ENCODE measurements at regions not wholly inside any gene's neighbourhood (a gene's known extent, or its start where the extent isn't known, plus 50 kb on each side); places are given as distances from the start of the nearest gene placed in this dataset.
"Not testable (repeated sequence)": the region's sequence is repeated elsewhere in the genome, so short reads cannot be mapped to it uniquely, and the experiment has no call there.

DNA sequence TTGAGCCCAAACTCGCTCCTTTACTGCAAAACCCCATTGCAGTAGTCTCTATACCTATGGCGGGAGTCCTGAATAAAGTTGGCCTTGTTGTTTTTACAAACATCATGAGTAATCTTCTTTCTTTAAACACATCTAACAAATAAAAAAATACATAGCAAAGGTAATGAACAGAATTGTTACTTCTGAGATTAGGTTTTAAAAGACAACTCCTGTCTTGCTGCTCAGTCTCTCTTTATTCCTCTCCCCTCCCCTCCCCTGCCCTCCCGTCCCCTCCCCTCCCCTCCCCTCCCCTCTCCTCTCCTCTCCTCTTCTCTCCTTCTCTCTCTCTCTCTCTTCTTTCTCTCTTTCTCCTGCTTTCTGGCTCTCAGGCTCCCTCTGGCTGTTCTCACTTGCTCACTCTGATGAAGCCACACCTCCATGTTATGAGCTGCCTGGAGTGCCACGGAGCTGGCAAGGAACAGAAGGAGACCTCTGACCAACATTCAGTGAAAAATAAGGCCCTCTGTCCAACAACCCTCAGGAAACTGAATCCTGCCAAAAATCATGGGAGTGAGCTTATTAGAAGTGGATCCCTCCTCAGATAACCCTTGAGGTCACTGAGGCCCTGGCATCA, 300.7 kb upstream of the MIR17HG start:
- Mint-ChIP-seq H3K9me3 (peaks cover 9% of the 10 kb centered on the region), H3K4me1 (no peaks in the 10 kb centered on the region), H3K36me3 (no peaks in the 10 kb centered on the region), H3K4me3 (no peak overlapping the region), H3K27ac (no peak overlapping the region)
- DNase-seq (ENCODE audit: low spot score in 2 of 2) (no peak), ATAC-seq (no peak)

DNA sequence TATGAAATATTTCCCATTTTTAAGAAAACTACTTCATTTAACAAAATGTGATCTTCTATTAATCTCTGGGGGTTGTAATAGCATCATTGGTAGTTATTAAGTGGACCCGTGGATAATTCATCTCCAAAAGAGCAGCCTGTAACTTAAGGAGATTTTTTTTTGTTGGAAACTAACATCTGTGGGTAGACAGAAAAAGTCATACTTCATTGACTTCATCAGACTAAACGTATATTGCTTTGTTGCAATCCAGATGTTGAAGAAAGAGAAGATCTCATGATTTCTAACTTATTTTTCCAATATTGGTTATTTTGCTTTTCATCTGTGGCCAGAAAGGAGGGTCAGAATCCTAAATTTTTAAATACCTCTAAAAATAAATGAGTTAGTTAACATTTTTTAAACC, 296.5 kb upstream of the MIR17HG start:
- H3K4me3 Mint-ChIP-seq = no peak overlapping the region
- DNase-seq (ENCODE audit: low spot score in 2 of 2) = no peak
- H3K27ac Mint-ChIP-seq = no peak overlapping the region
- H3K4me1 Mint-ChIP-seq = no peaks in the 10 kb centered on the region
- H3K9me3 Mint-ChIP-seq = peaks cover 9% of the 10 kb centered on the region
- H3K36me3 Mint-ChIP-seq = no peaks in the 10 kb centered on the region
- ATAC-seq = no peak

DNA sequence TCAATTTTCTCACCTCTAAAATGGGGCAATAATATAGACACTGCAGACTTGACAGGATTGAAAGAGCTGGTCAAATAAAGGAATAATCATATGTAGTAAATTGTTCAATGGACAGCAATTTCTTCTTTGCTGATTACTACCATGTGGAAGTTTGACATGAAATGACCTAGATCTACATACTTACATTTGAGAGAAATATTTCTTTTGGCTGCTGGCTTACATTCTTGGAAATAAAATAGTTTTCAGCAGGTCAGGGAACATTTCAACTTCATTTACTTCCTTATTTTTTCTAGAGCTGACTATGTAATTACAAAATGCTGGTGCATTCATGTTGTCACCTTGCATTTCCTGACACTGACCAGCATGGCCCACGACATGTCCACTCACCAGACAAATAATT, 294.6 kb upstream of the MIR17HG start:
- Mint-ChIP-seq H3K4me3 (no peak overlapping the region), H3K36me3 (no peaks in the 10 kb centered on the region), H3K4me1 (no peaks in the 10 kb centered on the region), H3K9me3 (peaks cover 19% of the 10 kb centered on the region), H3K27ac (no peak overlapping the region)
- no peak for ATAC-seq
- DNase-seq (ENCODE audit: low spot score in 2 of 2) = no peak

DNA sequence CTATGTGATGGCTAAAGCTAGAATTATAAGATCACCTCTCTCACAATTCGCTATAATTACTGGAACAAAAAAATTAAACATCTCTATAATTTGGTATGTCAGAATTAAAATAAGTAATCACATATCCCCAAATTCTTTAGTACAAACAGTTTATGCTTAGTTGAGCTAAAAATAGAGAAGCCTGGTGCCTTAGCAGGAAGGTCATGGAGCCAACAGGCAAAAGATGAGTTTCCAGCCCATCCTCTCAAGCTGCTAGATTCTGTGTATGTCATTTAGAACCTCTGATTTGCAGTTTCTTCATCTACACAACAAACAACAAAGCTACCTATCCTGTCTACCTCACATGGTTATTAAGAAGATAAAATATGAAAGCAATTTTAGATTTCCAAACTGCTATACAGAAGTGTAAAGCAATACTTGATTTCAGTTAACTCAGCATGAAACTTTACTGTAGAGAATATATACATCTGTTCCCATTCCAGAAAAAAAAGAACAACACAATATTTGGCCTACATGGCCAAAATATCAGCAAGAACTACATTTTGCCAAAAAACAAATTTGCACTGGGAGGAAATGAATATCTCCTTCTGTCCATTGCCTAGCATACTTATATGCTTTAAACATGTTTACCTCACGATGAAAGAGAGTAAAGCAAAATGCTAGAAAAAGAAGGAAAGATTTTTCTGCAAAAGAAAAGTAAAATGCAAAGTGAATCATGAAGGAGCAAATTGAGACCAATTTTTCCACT, 294.0 kb upstream of the MIR17HG start:
- no peak for ATAC-seq
- Mint-ChIP-seq H3K4me3 (no peak overlapping the region), H3K36me3 (no peaks in the 10 kb centered on the region), H3K4me1 (no peaks in the 10 kb centered on the region), H3K9me3 (peaks cover 19% of the 10 kb centered on the region), H3K27ac (no peak overlapping the region)
- no peak for DNase-seq (ENCODE audit: low spot score in 2 of 2)

DNA sequence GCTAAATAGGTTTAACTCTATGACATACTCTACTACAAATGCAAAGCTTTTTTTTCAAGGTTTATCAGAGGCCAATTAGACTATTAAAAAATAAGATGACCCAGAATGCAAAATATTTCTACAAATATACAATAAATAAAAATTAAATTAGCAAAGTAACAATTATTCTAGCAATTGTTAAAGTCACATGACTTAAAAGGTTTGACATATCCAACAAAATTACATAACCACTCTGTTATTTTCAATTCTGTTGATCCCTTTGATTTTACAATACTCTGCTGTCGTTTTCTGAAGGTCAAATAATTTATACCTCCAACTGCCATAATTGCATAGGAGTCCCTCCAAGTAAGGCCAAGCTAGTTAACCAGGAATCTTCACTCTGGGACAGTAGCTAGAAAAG, 292.6 kb upstream of the MIR17HG start:
- ATAC-seq (no peak), DNase-seq (ENCODE audit: low spot score in 2 of 2) (no peak)
- H3K4me3 Mint-ChIP-seq = no peak overlapping the region
- H3K4me1 Mint-ChIP-seq = no peaks in the 10 kb centered on the region
- no peaks in the 10 kb centered on the region for H3K36me3 Mint-ChIP-seq
- H3K27ac Mint-ChIP-seq = no peak overlapping the region
- peaks cover 22% of the 10 kb centered on the region for H3K9me3 Mint-ChIP-seq

DNA sequence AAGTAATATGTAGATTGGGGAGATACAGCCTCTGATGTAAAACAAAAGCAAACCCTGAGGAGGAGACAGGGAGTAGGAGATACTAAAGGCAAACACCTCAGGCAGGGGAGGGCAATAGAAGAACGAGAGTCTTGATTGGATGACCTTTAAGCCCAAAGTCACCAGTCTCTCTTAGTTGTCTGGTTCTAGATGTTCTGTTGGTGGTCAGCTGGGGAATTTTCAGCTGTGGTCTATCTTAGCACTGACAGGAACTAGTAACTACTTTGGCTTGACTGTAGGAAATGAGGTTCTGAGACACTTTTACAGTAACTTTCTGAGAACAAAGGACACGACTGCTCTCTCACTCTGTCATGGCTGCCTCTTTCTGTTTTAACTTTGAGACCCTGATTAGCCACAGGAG, 290.7 kb upstream of the MIR17HG start:
- ATAC-seq = no peak
- H3K4me3 Mint-ChIP-seq = no peak overlapping the region
- H3K9me3 Mint-ChIP-seq = peaks cover 16% of the 10 kb centered on the region
- no peaks in the 10 kb centered on the region for H3K36me3 Mint-ChIP-seq
- H3K4me1 Mint-ChIP-seq = no peaks in the 10 kb centered on the region
- DNase-seq (ENCODE audit: low spot score in 2 of 2) = no peak
- H3K27ac Mint-ChIP-seq = no peak overlapping the region

DNA sequence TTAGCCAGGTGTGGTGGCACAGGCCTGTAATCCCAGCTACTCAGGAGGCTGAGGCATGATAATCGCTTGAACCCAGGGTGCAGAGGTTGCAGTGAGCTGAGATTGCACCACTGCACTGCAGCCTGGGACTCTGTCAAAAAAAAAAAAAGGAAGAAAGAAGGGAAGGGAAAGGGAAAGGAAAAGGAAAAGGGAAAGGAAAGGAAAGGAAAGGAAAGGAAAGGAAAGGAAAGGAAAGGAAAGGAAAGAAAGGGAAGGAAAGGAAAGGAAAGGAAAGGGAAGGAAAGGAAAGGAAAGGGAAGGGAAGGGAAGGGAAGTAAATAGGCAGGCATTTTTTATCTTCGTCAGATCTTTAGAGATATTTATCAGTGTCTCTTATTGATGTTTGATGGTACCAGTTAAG, 290.0 kb upstream of the MIR17HG start:
- H3K36me3 Mint-ChIP-seq; H3K4me1 Mint-ChIP-seq; H3K4me3 Mint-ChIP-seq; ATAC-seq; DNase-seq (ENCODE audit: low spot score in 2 of 2); H3K27ac Mint-ChIP-seq: not testable (repeated sequence)
- peaks cover 16% of the 10 kb centered on the region for H3K9me3 Mint-ChIP-seq

DNA sequence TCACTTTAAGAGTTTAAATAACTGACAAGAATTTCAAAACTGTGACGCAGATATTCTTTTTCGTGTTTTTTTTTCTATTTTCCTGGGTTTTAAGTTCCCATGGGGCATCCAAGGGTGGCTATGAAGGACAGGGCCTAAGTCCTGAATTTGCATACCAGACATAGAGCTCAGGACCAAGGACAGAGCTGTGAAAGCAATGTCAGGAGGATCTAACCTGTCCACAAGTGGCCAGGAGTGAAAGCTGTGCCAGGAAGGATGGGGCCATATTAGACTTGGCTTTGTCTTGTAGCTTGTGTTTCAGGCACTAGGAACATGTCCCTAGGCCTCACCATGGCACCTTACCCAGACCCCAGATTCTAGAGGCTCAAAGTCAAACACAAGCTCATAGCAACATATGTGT, 289.4 kb upstream of the MIR17HG start:
- no peaks in the 10 kb centered on the region for H3K36me3 Mint-ChIP-seq
- DNase-seq (ENCODE audit: low spot score in 2 of 2) = no peak
- H3K9me3 Mint-ChIP-seq = peaks cover 16% of the 10 kb centered on the region
- H3K27ac Mint-ChIP-seq = no peak overlapping the region
- no peak overlapping the region for H3K4me3 Mint-ChIP-seq
- ATAC-seq = no peak
- no peaks in the 10 kb centered on the region for H3K4me1 Mint-ChIP-seq

DNA sequence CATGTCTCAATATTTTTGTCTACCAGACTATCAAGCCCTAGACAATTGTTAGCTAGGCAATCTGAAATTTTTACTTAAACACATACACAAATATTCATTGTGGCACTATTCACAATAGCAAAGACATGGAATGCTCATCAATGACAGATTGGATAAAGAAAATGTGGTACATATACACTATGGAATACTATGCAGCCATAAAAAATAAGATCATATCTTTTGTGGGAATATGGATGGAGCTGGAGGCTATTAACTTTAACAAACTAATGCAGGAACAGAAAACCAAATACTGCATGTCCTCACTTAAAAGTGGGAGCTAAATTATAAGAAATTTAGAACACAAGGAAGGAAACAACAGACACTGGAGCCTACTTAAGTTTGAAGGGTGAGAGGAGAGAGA, 288.6 kb upstream of the MIR17HG start:
- DNase-seq (ENCODE audit: low spot score in 2 of 2) = no peak
- no peak for ATAC-seq
- peaks cover 16% of the 10 kb centered on the region for H3K9me3 Mint-ChIP-seq
- no peaks in the 10 kb centered on the region for H3K36me3 Mint-ChIP-seq
- H3K4me3 Mint-ChIP-seq = no peak overlapping the region
- no peak overlapping the region for H3K27ac Mint-ChIP-seq
- no peaks in the 10 kb centered on the region for H3K4me1 Mint-ChIP-seq

DNA sequence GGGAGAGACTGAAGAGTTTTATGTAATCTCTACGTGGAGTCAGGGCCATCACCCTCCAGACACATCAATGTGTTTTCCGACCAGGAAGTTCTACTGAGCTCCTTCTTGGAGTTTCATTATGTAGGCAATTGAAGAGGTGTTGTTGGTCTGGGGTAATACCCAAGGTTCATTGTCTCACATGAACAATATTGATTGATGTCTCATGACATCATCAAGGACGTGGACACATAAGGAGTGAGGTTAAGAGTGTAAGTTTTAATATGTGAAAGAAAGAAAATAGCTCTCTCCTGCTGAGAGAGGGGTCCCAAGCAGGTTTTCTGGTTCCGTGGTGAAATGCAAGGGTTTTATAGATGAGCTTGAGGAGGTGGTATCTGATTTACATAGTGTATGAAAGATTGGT, 280.7 kb upstream of the MIR17HG start:
- ATAC-seq (peak; percentile 21), DNase-seq (ENCODE audit: low spot score in 2 of 2) (no peak)
- Mint-ChIP-seq H3K27ac (no peak overlapping the region), H3K9me3 (no peaks in the 10 kb centered on the region), H3K4me1 (no peaks in the 10 kb centered on the region), H3K36me3 (no peaks in the 10 kb centered on the region), H3K4me3 (no peak overlapping the region)

DNA sequence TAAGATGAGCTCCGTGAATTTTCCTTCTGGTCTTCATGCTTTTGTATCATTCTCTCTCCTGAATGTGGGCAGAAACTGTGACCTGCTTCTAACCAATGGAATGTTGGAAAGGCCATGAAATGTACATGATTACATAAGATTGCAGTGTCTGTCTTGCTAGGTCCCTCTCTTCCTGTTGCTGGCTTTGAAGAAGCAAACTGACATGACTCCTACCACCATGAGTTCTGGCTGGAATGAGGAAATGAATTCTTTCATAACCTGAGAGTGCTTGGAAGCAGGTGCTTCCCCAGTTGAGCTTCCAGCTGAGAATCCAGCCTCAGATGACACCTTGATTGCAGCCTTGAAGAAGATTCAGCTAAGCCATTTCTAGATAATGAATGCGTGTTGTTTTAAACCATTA, 275.0 kb upstream of the MIR17HG start:
- Mint-ChIP-seq H3K36me3 (no peaks in the 10 kb centered on the region), H3K4me1 (no peaks in the 10 kb centered on the region), H3K27ac (no peak overlapping the region), H3K4me3 (no peak overlapping the region), H3K9me3 (peaks cover 3% of the 10 kb centered on the region)
- DNase-seq (ENCODE audit: low spot score in 2 of 2) (no peak), ATAC-seq (no peak)

DNA sequence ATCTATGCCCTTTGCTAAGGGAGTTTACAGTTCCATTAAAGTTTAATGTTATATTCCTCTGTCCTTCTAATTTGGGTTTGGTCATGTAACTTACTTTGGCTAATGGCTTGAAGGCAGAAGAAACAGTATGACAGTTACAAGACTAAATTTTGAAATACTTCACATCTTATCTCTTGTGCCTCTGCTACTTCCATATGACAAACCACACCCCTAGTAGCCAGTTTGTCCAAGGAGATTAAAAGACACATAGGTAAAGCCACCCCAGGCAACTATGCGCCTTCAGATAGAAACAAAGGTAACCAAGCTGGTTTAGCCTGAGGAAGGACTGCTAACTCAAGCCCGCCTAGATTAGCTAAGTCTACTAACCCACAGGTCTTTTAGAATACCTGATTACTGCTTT, 273.4 kb upstream of the MIR17HG start:
- Mint-ChIP-seq H3K36me3 (no peaks in the 10 kb centered on the region), H3K27ac (no peak overlapping the region), H3K4me3 (no peak overlapping the region), H3K9me3 (peaks cover 3% of the 10 kb centered on the region), H3K4me1 (no peaks in the 10 kb centered on the region)
- DNase-seq (ENCODE audit: low spot score in 2 of 2) = no peak
- no peak for ATAC-seq

DNA sequence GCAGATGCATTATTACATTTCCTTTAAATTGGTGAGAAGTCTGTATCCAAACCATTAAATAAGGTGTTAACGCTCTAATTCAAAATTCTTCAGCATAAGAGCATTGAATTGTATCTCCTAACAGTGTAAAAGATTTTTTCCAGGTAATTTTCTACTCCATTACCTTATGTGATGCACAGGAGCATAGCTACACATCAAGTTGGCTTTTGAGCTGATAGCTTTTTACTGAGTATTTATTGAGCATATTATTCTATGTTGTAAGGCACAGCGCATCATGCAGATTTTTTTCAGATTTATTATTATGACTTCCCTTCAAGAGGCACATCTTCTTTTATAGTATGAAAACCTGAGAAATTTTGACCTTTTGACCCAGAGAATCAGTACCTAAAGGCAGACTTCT, 270.7 kb upstream of the MIR17HG start:
- Mint-ChIP-seq H3K27ac (no peak overlapping the region), H3K9me3 (peaks cover 6% of the 10 kb centered on the region), H3K4me3 (no peak overlapping the region), H3K4me1 (no peaks in the 10 kb centered on the region), H3K36me3 (no peaks in the 10 kb centered on the region)
- DNase-seq (ENCODE audit: low spot score in 2 of 2) (no peak), ATAC-seq (no peak)

DNA sequence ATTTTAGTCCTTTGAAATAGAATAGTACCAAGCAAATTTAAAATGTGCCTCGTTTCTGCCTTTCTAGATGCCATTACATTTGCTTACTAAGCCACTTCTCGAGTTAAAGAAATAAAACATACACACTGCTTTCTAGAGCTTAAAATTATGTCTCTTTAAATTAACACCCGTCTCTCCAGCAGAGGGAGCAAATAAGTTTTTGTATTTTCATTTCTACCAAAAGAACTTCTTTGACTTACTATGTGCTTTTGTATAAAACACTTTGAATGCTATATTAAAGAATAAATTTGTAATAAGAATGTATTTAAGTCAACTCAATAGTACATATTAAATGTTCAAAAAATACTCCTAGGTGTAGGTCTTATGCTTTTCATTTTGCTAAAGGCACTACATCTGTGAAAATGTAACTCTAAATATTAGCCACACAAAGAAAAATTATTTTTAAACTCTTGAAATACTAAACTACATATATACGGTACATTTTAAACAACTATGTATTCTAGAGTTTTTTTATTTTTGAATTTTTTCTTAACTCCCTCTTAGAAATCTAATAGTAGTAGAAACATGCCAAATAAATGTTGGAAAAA, 269.3 kb upstream of the MIR17HG start:
- H3K9me3 Mint-ChIP-seq = peaks cover 6% of the 10 kb centered on the region

DNA sequence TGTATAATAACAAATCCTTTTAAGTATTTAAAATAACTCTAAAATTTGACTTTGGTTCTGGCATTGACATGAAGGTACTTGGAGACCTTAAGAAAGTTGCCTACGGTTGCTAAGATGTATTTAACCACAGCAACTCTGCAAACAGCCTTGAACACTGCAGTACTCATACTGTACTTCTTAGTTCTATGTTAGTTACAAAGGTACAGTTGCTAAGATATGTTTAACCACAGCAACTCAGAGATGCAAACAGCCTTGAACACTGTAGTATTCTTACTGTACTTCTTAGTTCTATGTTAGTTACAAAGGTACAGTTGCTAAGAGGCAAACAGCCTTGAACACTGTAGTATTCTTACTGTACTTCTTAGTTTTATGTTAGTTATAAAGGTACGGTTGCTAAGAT, 268.3 kb upstream of the MIR17HG start:
- Mint-ChIP-seq H3K36me3 (no peaks in the 10 kb centered on the region), H3K27ac (no peak overlapping the region), H3K4me1 (no peaks in the 10 kb centered on the region), H3K9me3 (peaks cover 6% of the 10 kb centered on the region), H3K4me3 (no peak overlapping the region)
- no peak for ATAC-seq
- DNase-seq (ENCODE audit: low spot score in 2 of 2) = no peak

More for the DNA sequence above, 269.3 kb upstream of the MIR17HG start:
- H3K4me1 Mint-ChIP-seq = no peaks in the 10 kb centered on the region
- ATAC-seq (no peak), DNase-seq (ENCODE audit: low spot score in 2 of 2) (no peak)
- no peak overlapping the region for H3K27ac Mint-ChIP-seq
- no peaks in the 10 kb centered on the region for H3K36me3 Mint-ChIP-seq
- H3K4me3 Mint-ChIP-seq = no peak overlapping the region

DNA sequence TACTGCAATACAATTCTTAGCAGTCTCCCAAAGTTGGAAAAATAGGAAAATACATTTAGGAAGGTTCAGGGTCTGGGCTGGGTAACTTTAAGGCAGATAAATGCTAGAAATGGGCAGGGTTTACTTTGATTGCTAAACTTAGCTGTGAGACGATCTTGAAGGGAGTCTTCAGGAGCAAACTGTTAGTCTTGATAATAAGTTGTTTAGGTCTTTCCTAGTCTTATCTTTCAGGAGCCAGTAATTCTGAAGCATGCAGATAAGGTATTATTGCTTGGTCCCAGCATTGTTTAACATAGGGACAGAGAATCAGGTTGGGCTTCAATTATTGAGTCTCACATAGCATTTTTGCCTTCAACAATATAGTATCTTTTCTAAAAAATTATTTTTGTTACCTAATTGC, 262.4 kb upstream of the MIR17HG start:
- ATAC-seq (no peak), DNase-seq (ENCODE audit: low spot score in 2 of 2) (no peak)
- H3K4me1 Mint-ChIP-seq = no peaks in the 10 kb centered on the region
- H3K27ac Mint-ChIP-seq = no peak overlapping the region
- no peak overlapping the region for H3K4me3 Mint-ChIP-seq
- no peaks in the 10 kb centered on the region for H3K36me3 Mint-ChIP-seq
- peaks cover 3% of the 10 kb centered on the region for H3K9me3 Mint-ChIP-seq
